OCI-LY7 (cell line): ENCODE measurements at regions not wholly inside any gene's neighbourhood (a gene's known extent, or its start where the extent isn't known, plus 50 kb on each side); places are given as distances from the start of the nearest gene placed in this dataset.

ENCODE experiments used
- EZH2phosphoT487 ChIP-seq: fragments of 200-600 bp; sonication (generic); IDR thresholded peaks from 2 replicates; pipeline ENCODE4 v1.6.1; 2018; ENCODE audit warnings: low read depth, borderline replicate concordance, mild to moderate bottlenecking, mixed run types, antibody characterized with exemption, low read length, moderate library complexity, mixed read lengths
- TF ChIP-seq, protein P1 (sequence below): fragments of 200-600 bp; sonication (generic); conservative IDR thresholded peaks from 2 replicates; pipeline ENCODE4 v1.5.1; 2014; ENCODE audit warnings: mild to moderate bottlenecking, antibody characterized with exemption, low read length, moderate library complexity, mixed read lengths

DNA sequence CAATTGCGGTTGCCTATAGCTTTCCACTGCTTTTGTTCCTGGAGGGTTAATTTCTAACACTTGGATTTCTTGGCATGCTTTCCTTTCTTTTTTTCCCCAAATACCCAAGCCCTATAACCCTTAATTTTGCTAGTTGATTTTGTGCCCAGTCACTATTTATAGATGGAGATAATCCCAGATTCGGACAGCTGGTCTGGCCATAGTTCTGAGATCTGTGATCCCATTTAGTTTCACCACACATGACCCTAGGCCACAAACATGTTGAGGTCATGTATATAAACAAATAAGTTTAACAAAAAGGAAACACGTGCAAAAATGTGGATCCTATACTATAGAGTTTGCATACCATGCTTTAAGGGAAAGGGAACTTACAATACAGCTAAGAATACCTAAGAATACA lies 111.4 kb downstream of the ZMAT3 start:
- TF ChIP-seq, protein P1, sequence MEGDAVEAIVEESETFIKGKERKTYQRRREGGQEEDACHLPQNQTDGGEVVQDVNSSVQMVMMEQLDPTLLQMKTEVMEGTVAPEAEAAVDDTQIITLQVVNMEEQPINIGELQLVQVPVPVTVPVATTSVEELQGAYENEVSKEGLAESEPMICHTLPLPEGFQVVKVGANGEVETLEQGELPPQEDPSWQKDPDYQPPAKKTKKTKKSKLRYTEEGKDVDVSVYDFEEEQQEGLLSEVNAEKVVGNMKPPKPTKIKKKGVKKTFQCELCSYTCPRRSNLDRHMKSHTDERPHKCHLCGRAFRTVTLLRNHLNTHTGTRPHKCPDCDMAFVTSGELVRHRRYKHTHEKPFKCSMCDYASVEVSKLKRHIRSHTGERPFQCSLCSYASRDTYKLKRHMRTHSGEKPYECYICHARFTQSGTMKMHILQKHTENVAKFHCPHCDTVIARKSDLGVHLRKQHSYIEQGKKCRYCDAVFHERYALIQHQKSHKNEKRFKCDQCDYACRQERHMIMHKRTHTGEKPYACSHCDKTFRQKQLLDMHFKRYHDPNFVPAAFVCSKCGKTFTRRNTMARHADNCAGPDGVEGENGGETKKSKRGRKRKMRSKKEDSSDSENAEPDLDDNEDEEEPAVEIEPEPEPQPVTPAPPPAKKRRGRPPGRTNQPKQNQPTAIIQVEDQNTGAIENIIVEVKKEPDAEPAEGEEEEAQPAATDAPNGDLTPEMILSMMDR: no peak
- no peak for TF ChIP-seq EZH2phosphoT487
